ENCODE measurements at regions not wholly inside any gene's neighbourhood (a gene's known extent, or its start where the extent isn't known, plus 50 kb on each side); places are given as distances from the start of the nearest gene placed in this dataset.

GRCh38 chr13:99752373-99752772 lies 219.2 kb downstream of the ZIC5 start:
- H3K27me3 Mint-ChIP-seq (ENCODE audit: low read depth, poor library complexity): peaks cover 5% of the 10 kb centered on the region
- DNase-seq: no peak
- peaks cover 28% of the 10 kb centered on the region for H3K4me1 Mint-ChIP-seq
- peaks cover 9% of the 10 kb centered on the region for H3K36me3 Mint-ChIP-seq (ENCODE audit: low read depth)
- no peak for TF ChIP-seq CTCF (IDR thresholded peaks at IDR 0.05)
- peak overlapping the region; percentile 19 for H3K27ac Mint-ChIP-seq
- peaks cover 23% of the 10 kb centered on the region for H3K9me3 Mint-ChIP-seq
- no peak overlapping the region for H3K4me3 Mint-ChIP-seq

GRCh38 chr13:99751517-99752199 lies 219.9 kb downstream of the ZIC5 start:
- no peak for TF ChIP-seq CTCF (IDR thresholded peaks at IDR 0.05)

GRCh38 chr13:99750951-99751350 lies 220.6 kb downstream of the ZIC5 start:
- no peak for TF ChIP-seq CTCF (IDR thresholded peaks at IDR 0.05)
- Mint-ChIP-seq H3K9me3 (peaks cover 23% of the 10 kb centered on the region), H3K4me3 (no peak overlapping the region), H3K27me3 (ENCODE audit: low read depth, poor library complexity) (peaks cover 7% of the 10 kb centered on the region), H3K27ac (no peak overlapping the region), H3K36me3 (ENCODE audit: low read depth) (peaks cover 8% of the 10 kb centered on the region), H3K4me1 (peaks cover 42% of the 10 kb centered on the region)
- DNase-seq: no peak

More at GRCh38 chr13:99751517-99752199, 219.9 kb downstream of the ZIC5 start:
- peaks cover 7% of the 10 kb centered on the region for H3K27me3 Mint-ChIP-seq (ENCODE audit: low read depth, poor library complexity)
- H3K9me3 Mint-ChIP-seq: peaks cover 23% of the 10 kb centered on the region
- no peak overlapping the region for H3K4me3 Mint-ChIP-seq
- no peak for DNase-seq
- H3K27ac Mint-ChIP-seq: no peak overlapping the region
- H3K36me3 Mint-ChIP-seq (ENCODE audit: low read depth): peaks cover 9% of the 10 kb centered on the region
- peaks cover 35% of the 10 kb centered on the region for H3K4me1 Mint-ChIP-seq

GRCh38 chr13:99749271-99750019 lies 222.1 kb downstream of the ZIC5 start:
- Mint-ChIP-seq H3K9me3 (peaks cover 19% of the 10 kb centered on the region), H3K27me3 (ENCODE audit: low read depth, poor library complexity) (peaks cover 7% of the 10 kb centered on the region), H3K4me3 (no peak overlapping the region), H3K4me1 (peaks cover 47% of the 10 kb centered on the region), H3K27ac (no peak overlapping the region), H3K36me3 (ENCODE audit: low read depth) (no peaks in the 10 kb centered on the region)
- no peak for TF ChIP-seq CTCF (IDR thresholded peaks at IDR 0.05)
- DNase-seq: no peak

- peaks cover 19% of the 10 kb centered on the region for H3K9me3 Mint-ChIP-seq
- no peak for TF ChIP-seq CTCF (IDR thresholded peaks at IDR 0.05)
- peaks cover 7% of the 10 kb centered on the region for H3K27me3 Mint-ChIP-seq (ENCODE audit: low read depth, poor library complexity)
- H3K4me3 Mint-ChIP-seq: peak overlapping the region; percentile 63
- peak overlapping the region; percentile 10 for H3K27ac Mint-ChIP-seq
- H3K4me1 Mint-ChIP-seq: peaks cover 55% of the 10 kb centered on the region
- no peaks in the 10 kb centered on the region for H3K36me3 Mint-ChIP-seq (ENCODE audit: low read depth)
- DNase-seq: no peak
Observed at GRCh38 chr13:99747403-99747710, 224.2 kb downstream of the ZIC5 start.
